Keratinocyte (primary cell): ENCODE measurements at regions not wholly inside any gene's neighbourhood (a gene's known extent, or its start where the extent isn't known, plus 50 kb on each side); places are given as distances from the start of the nearest gene placed in this dataset.

Experiments
- DNase-seq: peaks from one replicate; pipeline ENCODE4 v3.0.0-alpha.2; 2011; ENCODE audit warnings: low read depth, missing footprints, low spot score
- FAIRE-seq: peaks from 2 replicates; lab custom pipeline; 2011; peaks lifted over from hg19 to GRCh38; lab: Jason Lieb, UNC
- H2AFZ ChIP-seq: 2 replicates; pipeline ENCODE4 v1.6.0; 2012; ENCODE audit warnings: low read length, control low read depth, inconsistent platforms; ENCODE audit not compliant: control insufficient read depth
- H3K27ac ChIP-seq: 2 replicates; pipeline ENCODE4 v1.5.1; 2011; ENCODE audit warnings: low read length; ENCODE audit not compliant: control insufficient read depth, insufficient read depth
- H3K27me3 ChIP-seq: 3 replicates; pipeline ENCODE4 v1.6.0; 2011; ENCODE audit warnings: low read length; ENCODE audit not compliant: control insufficient read depth, insufficient read depth; ENCODE audit errors: extremely low read depth
- H3K36me3 ChIP-seq, 2 experiments: 2 replicates in 1 of 2; 3 replicates in 1 of 2; pipeline ENCODE4 v1.5.1; 2011; ENCODE audit warnings: low read length in 2 of 2, mild to moderate bottlenecking in 1 of 2; ENCODE audit not compliant: control insufficient read depth in 2 of 2, insufficient read depth in 2 of 2; ENCODE audit errors: extremely low read depth in 1 of 2
- H3K4me1 ChIP-seq: 3 replicates; pipeline ENCODE4 v1.5.1; 2011; ENCODE audit warnings: low read length; ENCODE audit not compliant: control insufficient read depth, insufficient read depth; ENCODE audit errors: extremely low read depth
- H3K4me2 ChIP-seq: 3 replicates; pipeline ENCODE4 v1.6.0; 2011; ENCODE audit warnings: low read depth, low read length; ENCODE audit not compliant: control insufficient read depth, insufficient read depth; ENCODE audit errors: extremely low read depth
- H3K4me3 ChIP-seq, 3 experiments: fragments of 200-600 bp in 1 of 3; sonication (generic) in 1 of 3; 2 replicates in 2 of 3; 3 replicates in 1 of 3; pipeline ENCODE4 v1.5.1; 2011 to 2016; ENCODE audit warnings: low read length in 3 of 3, mild to moderate bottlenecking in 3 of 3, control low read depth in 2 of 3, inconsistent platforms in 1 of 3, low read depth in 1 of 3, mixed read lengths in 1 of 3, mixed run types in 1 of 3, moderate library complexity in 1 of 3; ENCODE audit not compliant: control insufficient read depth in 2 of 3, insufficient read depth in 2 of 3; ENCODE audit errors: extremely low read depth in 1 of 3
- H3K79me2 ChIP-seq: 2 replicates; pipeline ENCODE4 v1.6.0; 2012; ENCODE audit warnings: low read length; ENCODE audit not compliant: control insufficient read depth, insufficient read depth
- H3K9ac ChIP-seq: 3 replicates; pipeline ENCODE4 v1.6.0; 2011; ENCODE audit warnings: low read length; ENCODE audit not compliant: control insufficient read depth, insufficient read depth; ENCODE audit errors: extremely low read depth
- H3K9me1 ChIP-seq: 3 replicates; pipeline ENCODE4 v1.6.0; 2011; ENCODE audit warnings: low read length; ENCODE audit not compliant: control insufficient read depth, insufficient read depth; ENCODE audit errors: extremely low read depth
- H3K9me3 ChIP-seq: 2 replicates; pipeline ENCODE4 v1.5.1; 2012; ENCODE audit warnings: low read depth, low read length; ENCODE audit not compliant: control insufficient read depth
- H4K20me1 ChIP-seq: 3 replicates; pipeline ENCODE4 v1.6.0; 2011; ENCODE audit warnings: low read length; ENCODE audit not compliant: control insufficient read depth, insufficient read depth; ENCODE audit errors: extremely low read depth
- CTCF ChIP-seq, 3 experiments: IDR thresholded peaks in 1 of 3; conservative IDR thresholded peaks in 1 of 3; optimal IDR thresholded peaks in 1 of 3; 2 replicates in 2 of 3; 3 replicates in 1 of 3; pipeline versions ENCODE3 to v1.5.1; 2011; ENCODE audit warnings: low read length in 3 of 3, mild to moderate bottlenecking in 3 of 3, moderate library complexity in 2 of 3, control low read depth in 1 of 3, inconsistent platforms in 1 of 3; ENCODE audit not compliant: insufficient read depth in 2 of 3; ENCODE audit errors: extremely low read depth in 1 of 3
- EZH2 ChIP-seq: IDR thresholded peaks from one replicate; pipeline ENCODE4 v1.6.1; 2012; ENCODE audit warnings: inconsistent platforms, mild to moderate bottlenecking, low read length, moderate library complexity
- dilution Hi-C: fragments of 300-500 bp; cut with MboI; formaldehyde crosslinking; loops from one replicate; pipeline ENCODE4 v1.7.0; 2020; ENCODE audit warnings: low sequenced_read_pairs; ENCODE audit not compliant: extremely low pct_ligation_motif_present

- no peak overlapping the region for H2AFZ ChIP-seq
- FAIRE-seq (no peak), DNase-seq (no peak)
- no peaks in the 10 kb centered on the region for H3K79me2 ChIP-seq
- no peaks in the 10 kb centered on the region for H3K4me1 ChIP-seq
- H3K36me3 ChIP-seq = no peaks in the 10 kb centered on the region
- H3K4me2 ChIP-seq = no peak overlapping the region
- H4K20me1 ChIP-seq = no peaks in the 10 kb centered on the region
- H3K9ac ChIP-seq = no peak overlapping the region
- no peak overlapping the region for H3K4me3 ChIP-seq
- H3K27me3 ChIP-seq = no peaks in the 10 kb centered on the region
- TF ChIP-seq EZH2 (no peak), CTCF (optimal IDR thresholded peaks at IDR 0.05 in 1 of 3, IDR thresholded peaks at IDR 0.05 in 1 of 3, conservative IDR thresholded peaks at IDR 0.05 in 1 of 3; ENCODE audit: extremely low read depth in 1 of 3, insufficient read depth in 2 of 3, low read length in 3 of 3) (no peak)
- no peak overlapping the region for H3K27ac ChIP-seq
- H3K9me3 ChIP-seq = no peaks in the 10 kb centered on the region
- dilution Hi-C loops = no loop called here
- H3K9me1 ChIP-seq = no peaks in the 10 kb centered on the region
These were observed 59.4 kb upstream of the MKI67 start for GRCh38 chr10:128185627-128186026.

- Histone ChIP-seq H3K4me3 (no peak overlapping the region), H3K9me1 (no peaks in the 10 kb centered on the region), H2AFZ (no peak overlapping the region), H3K27ac (no peak overlapping the region), H3K9ac (no peak overlapping the region), H3K9me3 (no peaks in the 10 kb centered on the region), H3K27me3 (no peaks in the 10 kb centered on the region), H3K36me3 (no peaks in the 10 kb centered on the region), H3K4me2 (no peak overlapping the region), H4K20me1 (no peaks in the 10 kb centered on the region), H3K79me2 (no peaks in the 10 kb centered on the region), H3K4me1 (no peaks in the 10 kb centered on the region)
- FAIRE-seq (no peak), DNase-seq (no peak)
- dilution Hi-C loops = no loop called here
- TF ChIP-seq EZH2 (no peak), CTCF (optimal IDR thresholded peaks at IDR 0.05 in 1 of 3, IDR thresholded peaks at IDR 0.05 in 1 of 3, conservative IDR thresholded peaks at IDR 0.05 in 1 of 3; ENCODE audit: extremely low read depth in 1 of 3, insufficient read depth in 2 of 3, low read length in 3 of 3) (no peak)
These were observed 61.0 kb upstream of the MKI67 start for GRCh38 chr10:128186959-128187787.
